GM21367 (cell line): ENCODE measurements at regions not wholly inside any gene's neighbourhood (a gene's known extent, or its start where the extent isn't known, plus 50 kb on each side); places are given as distances from the start of the nearest gene placed in this dataset.

Experiments
- ATAC-seq: cut with Tn5 transposase; IDR thresholded peaks from one replicate; pipeline ENCODE4 v1.9.1; 2021; ENCODE audit not compliant: unreplicated experiment

DNA sequence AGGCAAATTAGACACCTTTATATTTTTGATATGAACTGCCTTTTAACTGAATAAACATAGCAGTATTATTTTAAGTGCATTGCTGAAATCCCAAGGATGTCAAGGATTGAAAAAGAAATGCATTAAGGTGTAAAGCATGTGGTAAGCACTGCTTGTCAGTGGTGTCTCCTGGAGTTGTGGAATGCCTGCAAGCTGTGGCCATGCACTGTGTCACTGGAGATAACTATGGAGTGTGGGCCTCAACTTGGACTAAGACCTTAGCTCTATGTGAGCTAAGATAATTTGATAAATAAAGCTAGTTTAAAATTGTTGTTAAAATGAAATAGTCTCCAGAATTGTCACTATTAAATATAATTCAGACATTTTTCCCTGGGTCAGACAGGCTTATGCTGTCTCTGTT lies 156.6 kb upstream of the OPRM1 start:
- no peak for ATAC-seq

DNA sequence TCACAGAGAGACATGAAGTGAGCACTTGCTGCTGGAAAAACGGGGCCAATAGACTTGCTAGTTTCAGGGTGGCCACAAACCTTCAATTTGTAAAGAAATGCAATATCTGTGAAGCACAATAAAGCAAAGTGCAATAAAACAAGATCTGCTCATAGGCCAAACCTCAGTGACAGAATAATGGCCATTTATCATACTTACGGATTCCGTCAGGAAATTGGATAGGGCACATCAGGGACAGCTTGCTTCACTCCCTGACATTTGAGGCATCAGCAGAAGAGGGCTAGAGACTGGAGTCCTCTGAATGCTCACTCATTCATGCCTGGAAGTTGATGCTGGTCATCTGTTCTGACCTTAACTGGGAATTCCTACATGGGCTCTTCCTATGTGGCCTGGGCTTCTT lies 165.5 kb upstream of the OPRM1 start:
- ATAC-seq = no peak

DNA sequence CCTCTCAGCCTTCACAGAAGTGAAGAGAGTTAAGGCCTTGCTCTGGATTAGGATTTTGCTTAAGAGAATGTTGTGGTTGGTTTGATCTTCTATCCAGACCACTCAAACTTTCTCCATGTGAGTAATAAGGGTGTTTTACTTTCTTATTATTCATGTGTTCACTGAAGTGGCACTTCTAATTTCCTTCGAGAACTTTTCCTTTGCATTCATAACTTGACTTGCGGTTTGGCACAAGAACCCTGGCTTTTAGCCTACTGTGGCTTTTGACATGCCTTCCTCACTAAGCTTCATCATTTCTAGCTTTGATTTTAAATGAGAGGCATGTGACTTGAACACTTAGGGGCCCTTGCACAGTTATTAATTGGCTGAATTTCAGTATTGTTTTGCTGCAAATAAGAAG lies 166.1 kb upstream of the OPRM1 start:
- no peak for ATAC-seq

DNA sequence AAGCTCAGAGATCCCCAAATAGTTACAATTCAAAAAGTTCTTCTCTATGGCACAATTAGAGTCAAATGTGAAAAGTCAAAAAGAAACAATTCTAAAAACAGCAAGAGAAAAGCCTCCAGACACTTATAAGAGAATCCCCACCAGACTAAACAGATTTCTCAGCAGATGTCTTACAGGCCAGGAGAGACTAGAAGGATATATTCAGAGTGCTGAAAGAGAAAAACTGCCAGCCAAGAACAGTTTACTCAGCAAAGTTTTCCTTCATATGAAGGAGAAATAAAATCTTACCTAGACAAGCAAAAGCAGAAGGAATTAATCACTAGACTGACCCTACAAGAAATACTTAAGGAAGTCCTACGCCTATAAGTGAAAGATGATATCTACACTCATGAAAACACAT lies 176.1 kb upstream of the OPRM1 start:
- ATAC-seq = no peak

DNA sequence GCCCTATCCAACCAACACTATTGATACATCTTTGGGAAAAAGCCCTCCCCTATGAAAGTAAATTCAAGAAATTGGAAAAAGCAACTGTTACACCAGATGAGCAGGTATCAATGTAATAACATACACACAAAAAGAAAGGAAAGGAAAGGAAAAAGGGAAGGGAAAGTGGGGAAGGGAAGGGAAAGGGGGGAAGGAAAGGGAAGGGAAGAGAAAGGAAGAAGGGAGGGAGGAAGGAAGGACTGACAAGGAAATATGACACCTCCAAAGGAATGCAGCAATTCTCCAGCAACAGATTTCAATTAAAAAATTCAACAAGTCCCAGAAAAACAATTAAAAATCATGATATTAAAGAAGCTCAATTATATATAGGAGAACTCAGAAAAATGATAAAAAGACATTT lies 176.9 kb upstream of the OPRM1 start:
- ATAC-seq = no peak

DNA sequence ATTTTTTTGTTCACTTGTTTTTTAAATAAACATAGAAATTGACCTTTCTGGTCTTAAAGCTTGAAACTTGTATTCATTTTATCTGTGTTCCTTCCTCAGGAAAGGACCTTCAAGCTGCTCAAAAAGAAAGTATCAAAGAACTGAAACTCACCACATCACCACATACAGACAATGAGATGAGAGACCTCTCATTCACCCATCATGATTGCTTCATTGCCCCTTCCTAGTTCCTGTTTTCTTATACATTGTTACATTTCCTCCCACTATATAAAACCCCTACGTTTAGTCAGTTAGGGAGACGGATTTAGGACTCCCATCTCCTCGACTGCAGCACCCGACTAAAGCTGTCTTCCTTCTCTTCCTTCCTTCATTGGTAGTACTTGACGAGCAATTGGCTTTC lies 180.5 kb upstream of the OPRM1 start:
- no peak for ATAC-seq

DNA sequence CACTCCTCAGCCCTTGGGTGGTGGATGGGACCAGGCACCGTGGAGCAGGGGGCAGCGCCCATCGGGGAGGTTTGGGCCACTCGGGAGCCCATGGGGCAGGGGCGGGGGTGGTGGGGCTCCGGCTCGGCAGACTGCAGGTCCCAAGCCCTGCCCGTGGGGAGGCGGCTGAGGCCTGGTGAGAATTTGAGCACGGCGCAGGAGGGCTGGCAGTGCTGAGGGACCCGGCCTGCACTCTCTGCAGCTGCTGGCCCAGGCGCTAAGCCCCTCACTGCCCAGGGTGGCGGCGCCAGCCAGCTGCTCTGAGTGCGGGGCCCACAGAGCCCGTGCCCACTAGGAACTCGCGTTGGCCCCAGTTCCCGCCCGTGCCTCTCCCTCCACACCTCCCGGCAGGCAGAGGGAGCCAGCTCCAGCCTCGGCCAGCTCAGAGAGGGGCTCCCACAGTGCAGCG lies 182.1 kb upstream of the OPRM1 start:
- no peak for ATAC-seq

DNA sequence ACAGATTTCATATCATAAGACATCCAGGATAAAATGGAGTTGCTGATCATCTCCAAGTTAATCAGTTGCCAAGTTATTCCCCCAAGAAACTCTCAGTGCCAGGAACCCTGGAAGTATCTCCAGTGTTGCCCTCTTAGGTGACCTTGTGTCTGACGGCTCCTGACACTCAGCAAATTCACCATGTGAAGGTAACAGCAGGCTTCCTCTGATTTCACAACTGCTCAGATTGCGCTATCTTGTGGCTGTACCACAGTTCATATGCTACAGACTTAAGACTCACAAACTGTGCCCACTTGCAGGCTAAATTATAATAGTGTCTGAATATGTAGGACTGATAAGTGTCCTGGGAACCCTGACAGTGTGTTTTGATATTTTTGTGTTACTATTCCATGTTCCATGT lies 186.6 kb upstream of the OPRM1 start:
- ATAC-seq = no peak

DNA sequence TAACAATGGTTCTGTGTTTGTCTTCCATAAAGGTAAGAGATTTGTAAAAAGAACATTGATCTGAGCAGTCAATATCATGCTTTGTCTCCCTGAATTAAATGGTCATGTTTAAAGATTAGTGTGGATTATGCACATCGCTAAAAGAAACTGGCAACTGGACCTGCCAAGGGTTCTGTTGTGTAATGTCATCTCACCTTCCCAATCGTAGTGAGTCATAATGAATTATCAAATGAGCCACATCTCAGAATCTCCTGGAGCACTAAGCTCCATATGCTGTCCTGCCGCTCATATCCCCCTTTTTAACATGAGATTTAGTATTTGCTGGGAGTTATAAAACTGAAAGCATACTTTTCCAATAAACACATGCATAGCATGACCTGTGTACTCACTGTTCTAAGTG lies 187.0 kb upstream of the OPRM1 start:
- no peak for ATAC-seq

DNA sequence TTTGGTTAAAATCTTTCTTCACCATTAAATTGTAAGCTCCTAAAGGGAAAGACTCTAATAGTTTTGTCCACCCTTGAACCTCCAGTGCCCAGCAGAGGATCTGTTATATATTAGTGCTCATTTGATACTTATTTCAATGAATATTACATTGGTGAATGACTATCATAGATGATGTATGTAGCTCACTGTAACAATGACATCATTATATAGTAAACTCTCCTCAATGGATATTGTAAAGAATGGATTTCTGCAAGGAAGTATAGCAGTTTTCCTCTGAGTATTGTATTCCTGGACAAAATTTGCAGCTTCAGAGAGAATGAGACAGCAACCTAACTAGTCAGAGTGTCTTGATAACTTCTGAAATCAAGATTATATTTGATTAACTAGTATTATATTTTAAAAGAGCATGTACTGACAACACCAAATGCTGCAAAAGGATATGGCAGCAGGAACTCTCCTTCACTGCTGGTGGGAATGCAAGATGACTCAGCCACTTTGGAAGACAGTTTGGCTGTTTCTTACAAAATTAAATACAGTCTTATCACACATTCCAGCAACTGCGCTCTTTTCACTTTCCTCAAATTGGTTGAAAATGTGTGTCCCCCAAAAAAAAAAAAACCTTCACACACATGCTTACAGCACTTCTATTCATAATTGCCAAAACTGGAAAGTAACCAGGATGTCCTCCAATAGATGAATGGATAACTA lies 189.8 kb upstream of the OPRM1 start:
- ATAC-seq = no peak

DNA sequence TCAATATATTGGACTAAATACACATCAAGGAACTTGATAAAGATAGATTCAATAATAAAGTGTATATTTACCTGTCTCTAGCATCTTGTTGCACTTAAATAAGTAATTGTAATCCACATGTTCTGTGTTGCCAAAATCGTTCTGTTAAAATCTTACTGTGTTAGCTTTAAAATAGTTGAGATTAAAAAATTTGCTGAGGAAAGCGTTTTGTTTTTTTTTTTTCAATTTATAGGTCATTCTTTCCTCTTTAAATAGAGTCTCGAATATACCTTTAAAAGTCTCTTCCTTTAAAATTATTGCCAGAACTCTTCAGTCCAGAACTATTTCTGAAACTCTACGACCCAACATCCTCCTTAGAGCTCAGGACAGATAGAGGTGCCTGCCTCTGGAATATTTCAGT lies 195.6 kb upstream of the OPRM1 start:
- no peak for ATAC-seq

DNA sequence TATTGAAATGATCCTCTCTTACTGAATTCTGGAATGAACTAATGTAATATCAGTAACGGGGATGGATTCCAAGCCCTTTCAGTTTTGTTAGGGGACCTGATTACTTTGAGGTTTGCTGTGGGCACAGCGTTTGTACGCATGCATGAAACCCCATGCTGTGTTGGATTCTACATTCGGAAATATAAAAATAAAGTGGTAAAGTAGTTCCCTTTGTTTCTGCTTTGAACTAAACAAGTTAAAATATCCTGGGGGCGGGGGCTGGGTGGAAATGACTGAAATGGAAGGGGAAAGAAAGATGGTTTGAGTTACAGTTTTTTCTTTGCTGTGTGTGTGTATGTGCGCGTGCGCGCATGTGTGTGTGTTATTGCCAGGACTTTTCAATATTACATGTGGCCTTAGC lies 196.5 kb upstream of the OPRM1 start:
- ATAC-seq = no peak

DNA sequence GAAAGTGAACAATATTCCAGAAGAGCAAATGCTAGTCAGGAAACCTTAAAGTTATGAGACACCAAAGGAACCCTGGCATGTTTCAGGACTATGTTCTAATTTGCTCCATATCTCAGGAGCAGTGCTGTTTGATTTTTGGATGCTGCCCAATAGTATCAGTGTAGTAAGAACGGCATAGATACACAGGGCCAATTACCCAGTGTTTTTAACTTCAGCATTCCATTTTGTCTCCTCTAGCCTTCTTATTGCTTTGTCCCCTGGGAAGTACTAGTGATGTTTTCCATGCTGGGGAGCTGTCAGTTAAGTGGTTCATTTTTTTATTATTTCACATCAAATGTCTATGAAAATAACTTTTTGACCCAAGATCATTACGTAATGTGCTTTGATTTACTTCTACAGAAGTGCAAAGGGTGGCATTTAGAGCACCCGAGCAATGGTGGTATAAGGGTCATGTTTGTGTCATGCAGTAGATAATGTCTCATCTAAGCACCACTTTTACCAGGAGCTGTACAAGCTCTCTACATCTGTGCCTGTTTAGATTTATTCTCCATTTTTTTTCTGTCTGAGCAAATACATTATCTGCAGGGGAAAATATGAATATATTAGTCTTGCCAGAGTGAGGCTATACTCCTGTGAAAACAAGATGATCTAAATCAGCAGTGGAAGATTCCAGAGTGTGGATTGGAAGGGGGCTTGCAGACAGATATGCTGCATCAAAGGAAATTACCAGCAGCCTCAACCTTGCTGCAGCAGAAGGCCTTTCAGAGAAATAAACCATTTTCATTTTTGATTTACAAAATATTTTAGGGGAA lies 198.8 kb upstream of the OPRM1 start:
- ATAC-seq = no peak

DNA sequence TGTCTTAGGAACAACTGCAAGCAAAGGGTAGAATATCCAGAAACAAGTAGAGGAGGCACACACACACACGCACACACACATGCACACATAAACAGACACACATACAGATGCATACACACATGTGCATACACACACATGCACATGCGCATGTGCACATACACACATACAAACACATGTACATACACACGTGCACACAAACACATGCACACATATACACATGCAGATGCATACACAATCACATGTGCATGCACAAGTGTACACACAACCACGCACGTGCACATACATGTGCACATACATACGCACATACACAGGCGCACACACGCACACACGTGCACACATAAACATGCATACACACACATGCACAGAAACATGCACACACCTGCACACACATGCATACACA lies 206.5 kb upstream of the OPRM1 start:
- no peak for ATAC-seq

DNA sequence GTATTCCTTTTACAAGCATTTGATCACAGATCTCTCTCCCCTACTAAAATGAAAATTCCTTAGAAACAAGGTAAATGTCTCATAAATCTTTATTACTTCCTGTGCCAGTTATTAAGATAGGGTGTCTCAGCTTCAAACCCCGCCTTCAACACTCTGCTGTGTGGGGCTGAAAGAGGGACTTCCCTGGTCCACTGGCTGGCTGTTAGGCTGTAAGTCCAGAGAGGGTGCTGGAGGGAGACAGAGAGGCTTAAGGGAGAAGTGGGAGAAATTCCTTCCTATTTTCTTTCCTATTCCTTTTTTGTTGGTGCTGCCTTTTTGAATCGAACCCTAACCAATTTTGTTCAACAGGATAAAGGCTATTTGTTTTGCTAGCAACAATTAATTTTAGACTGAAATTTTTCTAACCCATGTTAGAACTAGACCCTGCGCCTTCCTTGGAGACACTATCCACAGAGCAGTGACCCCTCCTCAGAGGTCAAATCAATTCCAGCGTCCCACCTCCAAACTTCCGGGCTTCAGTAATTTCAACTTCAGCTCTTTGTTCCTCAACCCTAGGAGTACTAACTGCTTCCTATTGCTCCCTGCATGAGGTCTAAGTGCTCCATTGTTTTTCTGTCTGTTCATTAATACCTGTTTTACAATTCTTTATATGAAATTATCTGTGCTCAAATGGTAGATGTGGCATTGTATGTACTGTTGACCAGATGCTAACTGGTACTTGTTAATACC lies 207.5 kb upstream of the OPRM1 start:
- ATAC-seq = no peak

DNA sequence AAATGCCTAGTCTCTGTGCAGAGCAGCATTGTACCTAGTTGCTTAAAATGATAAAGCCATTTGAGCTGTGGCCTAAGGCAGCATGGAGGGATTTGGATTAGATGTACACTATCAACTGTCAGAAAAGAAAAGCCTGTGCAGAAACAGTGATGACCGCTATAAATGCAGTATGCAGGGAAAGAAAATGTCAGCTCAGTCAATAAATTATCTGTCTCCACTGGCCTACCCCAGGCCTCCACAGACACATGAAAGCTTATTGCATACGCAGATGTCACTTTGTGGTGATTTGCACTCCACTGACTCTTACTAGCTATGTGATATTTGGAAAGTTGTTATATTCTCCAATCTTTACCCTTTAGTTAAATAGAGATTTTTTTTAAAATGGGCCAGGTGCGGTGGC lies 221.9 kb upstream of the OPRM1 start:
- no peak for ATAC-seq

DNA sequence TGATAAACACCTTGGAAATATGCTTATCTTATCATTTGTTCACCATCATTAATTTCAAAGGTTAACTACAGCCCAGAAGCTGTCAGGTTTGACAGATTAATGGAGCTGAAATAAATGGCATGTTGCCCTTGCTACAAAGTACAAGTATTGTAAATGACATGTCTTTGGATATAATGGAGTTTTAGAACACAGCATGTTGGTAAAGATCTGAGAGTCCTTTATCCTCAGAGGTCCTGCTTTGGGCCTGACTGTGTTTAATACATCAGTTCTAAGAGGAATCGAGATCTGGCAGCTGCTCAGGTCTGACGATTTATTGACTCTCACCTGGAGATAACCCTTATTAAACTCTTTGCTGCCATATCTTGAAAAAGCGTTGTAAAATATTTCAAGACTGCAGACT lies 222.7 kb upstream of the OPRM1 start:
- no peak for ATAC-seq

DNA sequence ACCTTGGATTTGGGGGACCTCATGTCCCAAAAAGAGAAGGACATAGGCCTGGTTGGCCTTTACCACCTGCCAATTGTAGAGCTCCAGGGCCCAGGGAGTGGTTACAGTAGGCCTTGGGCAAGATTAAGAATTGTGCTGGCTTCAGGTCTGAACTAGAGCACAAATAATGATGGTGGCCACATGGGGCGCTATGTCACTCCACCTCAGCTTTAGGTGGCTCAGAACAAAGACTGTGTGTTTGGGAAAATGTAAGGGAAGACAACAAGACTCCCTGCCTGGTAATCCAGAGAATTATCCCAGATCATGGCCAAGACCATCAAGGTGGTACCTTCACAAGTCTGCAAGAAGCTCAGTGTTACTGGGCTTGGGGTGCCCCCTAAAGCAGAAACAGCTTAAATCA lies 224.9 kb upstream of the OPRM1 start:
- no peak for ATAC-seq

DNA sequence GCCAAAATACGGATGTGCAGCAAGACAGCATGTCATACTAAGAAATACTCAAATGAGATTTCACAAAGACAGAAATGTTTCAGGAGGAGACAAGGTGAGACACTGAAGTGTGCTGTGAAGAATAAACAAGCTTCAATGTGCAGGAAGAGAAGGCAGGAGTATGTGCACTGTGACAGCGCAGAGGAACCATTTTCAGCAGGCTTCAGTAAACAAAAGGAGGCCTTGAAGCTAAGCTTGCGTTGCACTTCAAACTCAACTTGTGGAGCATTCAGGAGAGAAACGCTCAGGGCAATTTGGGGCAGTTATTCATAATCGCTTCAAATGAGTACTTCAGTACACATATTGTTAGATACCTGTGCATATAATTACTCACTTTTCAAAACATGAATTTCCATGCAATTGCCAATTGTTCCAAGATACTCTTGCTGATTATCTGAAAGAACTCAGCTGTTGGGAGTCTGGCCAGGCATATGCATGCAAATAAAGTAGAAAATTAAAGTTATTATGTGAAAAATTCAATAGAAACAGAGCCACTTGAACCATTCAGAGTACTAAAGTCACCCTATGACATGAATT lies 234.2 kb upstream of the OPRM1 start:
- no peak for ATAC-seq

DNA sequence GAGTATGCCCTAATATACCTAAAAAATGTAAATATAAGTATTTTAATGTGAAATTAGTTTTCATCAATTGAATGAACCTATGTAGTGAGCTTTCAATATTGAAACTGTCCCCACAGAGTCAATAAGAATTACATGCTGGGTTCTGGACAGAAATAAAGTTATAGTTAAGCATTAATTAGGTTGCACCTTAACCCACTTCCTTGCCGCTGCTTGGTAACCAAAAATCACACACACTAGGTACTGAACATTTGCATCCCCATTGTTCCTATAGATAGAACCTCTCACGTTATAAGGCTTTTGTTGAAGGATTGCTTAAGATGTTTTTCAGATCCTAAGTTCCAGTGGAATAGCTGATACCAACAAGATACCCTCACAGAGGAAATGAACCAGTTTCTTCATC lies 237.1 kb upstream of the OPRM1 start:
- no peak for ATAC-seq

DNA sequence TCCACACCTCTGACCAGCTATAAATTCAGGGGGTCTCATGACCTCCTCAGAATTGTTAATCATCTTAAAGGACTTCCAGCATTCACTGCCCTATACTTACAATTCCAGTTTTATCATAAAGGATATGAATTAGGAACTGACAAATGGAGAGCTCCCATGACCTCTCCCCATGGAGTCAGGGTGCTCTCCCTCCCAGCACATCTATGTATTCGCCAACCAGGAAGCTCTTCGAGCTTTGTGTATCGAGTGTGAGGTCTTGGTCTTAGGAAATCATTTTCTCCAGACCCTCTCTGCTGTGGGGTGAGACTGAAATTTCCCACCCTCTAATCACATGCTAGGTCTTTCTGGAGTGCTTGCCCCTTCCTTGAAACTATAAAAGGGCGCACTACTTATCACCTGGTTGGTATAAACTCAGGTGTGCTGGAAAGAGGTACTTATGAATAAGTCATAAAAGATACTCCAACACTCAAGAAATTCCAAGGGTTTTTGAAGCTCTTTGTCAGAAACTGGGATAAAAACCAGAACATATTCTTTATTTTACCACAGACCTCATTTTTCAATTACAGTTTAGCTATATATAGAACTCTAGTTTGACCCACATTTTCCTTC lies 238.4 kb upstream of the OPRM1 start:
- no peak for ATAC-seq
